HG02610 (cell line): ENCODE measurements at regions not wholly inside any gene's neighbourhood (a gene's known extent, or its start where the extent isn't known, plus 50 kb on each side); places are given as distances from the start of the nearest gene placed in this dataset.
A peak's percentile ranks its signal among the peaks of the same experiment; 100 is the strongest.

Source experiments
- ATAC-seq: cut with Tn5 transposase; IDR thresholded peaks from one replicate; pipeline ENCODE4 v1.9.1; 2021; ENCODE audit warnings: mild to moderate bottlenecking, moderate library complexity; ENCODE audit not compliant: unreplicated experiment

- no peak for ATAC-seq
Measured at GRCh38 chr9:36462245-36462644, 62.2 kb upstream of the RNF38 start.

DNA sequence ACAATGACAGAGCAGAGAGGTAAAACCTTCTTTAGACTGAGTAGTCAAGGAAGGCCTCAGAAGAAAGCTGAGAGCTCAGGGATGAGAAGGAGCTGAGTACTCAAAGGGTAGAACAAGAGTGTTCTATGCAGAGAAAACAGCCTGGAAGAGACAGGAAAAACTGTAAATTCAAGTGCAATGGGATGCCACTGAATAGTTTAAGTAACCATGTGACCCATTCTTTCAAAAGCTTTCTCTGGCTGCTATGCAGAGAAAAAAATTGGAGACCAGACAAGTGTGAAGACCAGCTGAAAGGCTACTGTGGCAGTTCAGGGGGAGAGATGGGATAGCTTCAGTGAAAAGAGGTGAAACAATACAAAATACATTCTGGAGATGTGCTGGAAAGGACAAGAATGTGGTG, 61.3 kb upstream of the RNF38 start:
- ATAC-seq: no peak

- peak; percentile 77 for ATAC-seq
Measured at GRCh38 chr9:36458430-36458915, 58.4 kb upstream of the RNF38 start.

DNA sequence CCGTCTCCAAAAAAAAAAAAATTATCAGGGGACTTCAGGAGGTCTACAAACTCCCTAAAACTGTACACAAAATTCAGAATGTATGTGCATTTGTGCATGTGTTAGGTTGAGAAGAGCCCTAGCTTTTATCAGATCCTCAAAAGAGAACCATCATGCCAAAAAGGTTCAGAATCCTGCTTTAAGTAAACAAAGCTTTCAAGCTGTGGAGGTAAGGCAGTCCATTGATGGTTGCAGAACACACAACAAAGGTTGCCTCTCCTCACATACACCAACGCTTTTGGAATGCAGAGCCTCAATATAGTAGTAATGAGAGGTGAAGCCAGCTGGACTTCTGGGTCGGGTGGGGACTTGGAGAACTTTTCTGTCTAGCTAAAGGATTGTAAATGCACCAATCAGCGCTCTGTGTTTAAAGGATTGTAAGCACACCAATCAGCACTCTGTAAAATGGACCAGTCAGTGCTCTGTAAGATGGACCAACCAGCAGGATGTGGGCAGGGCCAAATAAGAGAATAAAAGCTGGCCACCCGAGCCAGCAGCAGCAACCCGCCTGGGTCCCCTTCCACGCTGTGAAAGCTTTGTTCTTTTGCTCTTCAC, 57.9 kb upstream of the RNF38 start:
- no peak for ATAC-seq

- no peak for ATAC-seq
Measured at GRCh38 chr9:36456480-36457065, 56.5 kb upstream of the RNF38 start.

GRCh38 chr9:36451949-36452348, 51.9 kb upstream of the RNF38 start:
- ATAC-seq: no peak

GRCh38 chr9:36450110-36450732, 50.2 kb upstream of the RNF38 start:
- no peak for ATAC-seq
